H9 (cell line): ENCODE measurements at regions not wholly inside any gene's neighbourhood (a gene's known extent, or its start where the extent isn't known, plus 50 kb on each side); places are given as distances from the start of the nearest gene placed in this dataset.

Experiments used
- DNase-seq: peaks from one replicate; pipeline ENCODE4 v3.0.0-alpha.2; 2017
- H2AFZ ChIP-seq: one replicate; pipeline ENCODE4 v1.6.1; 2013; ENCODE audit warnings: mild to moderate bottlenecking, low read length, control low read depth, moderate library complexity
- H2AK5ac ChIP-seq: 2 replicates; pipeline ENCODE4 v1.6.1; 2013; ENCODE audit warnings: low read length, control low read depth, mixed read lengths; ENCODE audit not compliant: insufficient read length
- H2BK120ac ChIP-seq: one replicate; pipeline ENCODE4 v1.6.1; 2013; ENCODE audit warnings: low read depth, mild to moderate bottlenecking, low read length, control low read depth, inconsistent platforms; ENCODE audit not compliant: poor library complexity, severe bottlenecking
- H2BK12ac ChIP-seq: 2 replicates; pipeline ENCODE4 v1.6.1; 2013; ENCODE audit warnings: low read length, control low read depth, mixed read lengths, low read depth; ENCODE audit not compliant: insufficient read length
- H2BK15ac ChIP-seq: 2 replicates; pipeline ENCODE4 v1.6.1; 2013; ENCODE audit warnings: low read depth, low read length, control low read depth
- H2BK20ac ChIP-seq: one replicate; pipeline ENCODE4 v1.6.1; 2013; ENCODE audit warnings: low read depth, mild to moderate bottlenecking, low read length, control low read depth, inconsistent platforms; ENCODE audit not compliant: poor library complexity, severe bottlenecking
- H2BK5ac ChIP-seq: 2 replicates; pipeline ENCODE4 v1.6.1; 2013; ENCODE audit warnings: low read length, control low read depth, mixed read lengths; ENCODE audit not compliant: insufficient read length
- H3K14ac ChIP-seq: 2 replicates; pipeline ENCODE4 v1.6.1; 2013; ENCODE audit warnings: low read length, control low read depth; ENCODE audit not compliant: insufficient read depth
- H3K18ac ChIP-seq: 2 replicates; pipeline ENCODE4 v1.6.1; 2013; ENCODE audit warnings: low read depth, mild to moderate bottlenecking, mixed read lengths, low read length, control low read depth; ENCODE audit not compliant: insufficient read length
- H3K23ac ChIP-seq: 2 replicates; pipeline ENCODE4 v1.6.1; 2013; ENCODE audit warnings: low read length, control low read depth, mixed read lengths, low read depth; ENCODE audit not compliant: insufficient read length
- H3K23me2 ChIP-seq: 2 replicates; pipeline ENCODE4 v1.6.1; 2013; ENCODE audit warnings: low read depth, mild to moderate bottlenecking, mixed read lengths, low read length, control low read depth; ENCODE audit not compliant: insufficient read length, poor library complexity, severe bottlenecking
- H3K27ac ChIP-seq: 2 replicates; pipeline ENCODE4 v1.5.1; 2013; ENCODE audit warnings: low read length, control low read depth, mixed read lengths, low read depth; ENCODE audit not compliant: insufficient read length
- H3K27me3 ChIP-seq: 2 replicates; pipeline ENCODE4 v1.6.1; 2013; ENCODE audit warnings: low read length, control low read depth, inconsistent platforms; ENCODE audit not compliant: insufficient read depth
- H3K4ac ChIP-seq: 2 replicates; pipeline ENCODE4 v1.6.1; 2013; ENCODE audit warnings: low read depth, mild to moderate bottlenecking, control low read depth, inconsistent platforms, low read length, moderate library complexity
- H3K4me1 ChIP-seq: 2 replicates; pipeline ENCODE4 v1.6.1; 2013; ENCODE audit warnings: low read length, control low read depth, inconsistent platforms; ENCODE audit not compliant: insufficient read depth
- H3K4me2 ChIP-seq: 2 replicates; pipeline ENCODE4 v1.6.1; 2013; ENCODE audit warnings: low read length, control low read depth, mixed read lengths; ENCODE audit not compliant: insufficient read length, insufficient read depth
- H3K56ac ChIP-seq: 2 replicates; pipeline ENCODE4 v1.6.1; 2013; ENCODE audit warnings: low read depth, mild to moderate bottlenecking, mixed read lengths, low read length, control low read depth; ENCODE audit not compliant: insufficient read length
- H3K79me1 ChIP-seq: 2 replicates; pipeline ENCODE4 v1.6.1; 2013; ENCODE audit warnings: low read depth, mild to moderate bottlenecking, moderate library complexity, low read length, control low read depth, inconsistent platforms; ENCODE audit not compliant: insufficient read depth, poor library complexity, severe bottlenecking
- H3K79me2 ChIP-seq: 2 replicates; pipeline ENCODE4 v1.6.1; 2013; ENCODE audit warnings: low read length, control low read depth, inconsistent platforms; ENCODE audit not compliant: insufficient read depth
- H3K9ac ChIP-seq: 2 replicates; pipeline ENCODE4 v1.6.1; 2013; ENCODE audit warnings: low read length, control low read depth, mixed read lengths; ENCODE audit not compliant: insufficient read length; ENCODE audit errors: extremely low read depth
- H3K9me3 ChIP-seq: one replicate; pipeline ENCODE4 v1.6.1; 2013; ENCODE audit warnings: low read depth, low read length, inconsistent platforms; ENCODE audit not compliant: control insufficient read depth
- H3T11ph ChIP-seq: one replicate; pipeline ENCODE4 v1.6.1; 2013; ENCODE audit warnings: mild to moderate bottlenecking, low read length, control low read depth, inconsistent platforms
- H4K20me1 ChIP-seq: one replicate; pipeline ENCODE4 v1.6.1; 2013; ENCODE audit not compliant: control insufficient read depth, insufficient read length, insufficient read depth
- H4K5ac ChIP-seq: 2 replicates; pipeline ENCODE4 v1.6.1; 2013; ENCODE audit warnings: low read depth, mild to moderate bottlenecking, mixed read lengths, low read length, control low read depth; ENCODE audit not compliant: insufficient read length
- H4K8ac ChIP-seq: replicated peaks from 2 replicates; pipeline ENCODE4 v1.6.1; 2013; ENCODE audit warnings: low read length, control low read depth, mixed read lengths, low read depth; ENCODE audit not compliant: insufficient read length
- H4K91ac ChIP-seq: 2 replicates; pipeline ENCODE4 v1.6.1; 2013; ENCODE audit warnings: low read depth, mild to moderate bottlenecking, moderate library complexity, mixed read lengths, low read length, control low read depth; ENCODE audit not compliant: insufficient read length
- H3K27ac Mint-ChIP-seq, 3 experiments: 2 replicates in 2 of 3; 3 replicates in 1 of 3; pipeline ENCODE4 v1.8.0; 2020 to 2021; ENCODE audit warnings: mixed read lengths in 3 of 3, mild to moderate bottlenecking in 1 of 3, moderate library complexity in 1 of 3
- H3K27me3 Mint-ChIP-seq: 2 replicates; pipeline ENCODE4 v1.8.0; 2021; ENCODE audit warnings: low read depth, mild to moderate bottlenecking, moderate library complexity, mixed read lengths
- H3K36me3 Mint-ChIP-seq, 3 experiments: 2 replicates in 2 of 3; 3 replicates in 1 of 3; pipeline ENCODE4 v1.8.0; 2020 to 2021; ENCODE audit warnings: low read depth in 3 of 3, mixed read lengths in 3 of 3; ENCODE audit not compliant: insufficient read depth in 1 of 3
- H3K4me1 Mint-ChIP-seq, 2 experiments: 2 replicates each; pipeline ENCODE4 v1.8.0; 2020; ENCODE audit warnings: mixed read lengths in 2 of 2
- H3K4me3 Mint-ChIP-seq, 2 experiments: 2 replicates in 1 of 2; 3 replicates in 1 of 2; pipeline ENCODE4 v1.8.0; 2020 to 2021; ENCODE audit warnings: mild to moderate bottlenecking in 2 of 2, mixed read lengths in 2 of 2, moderate library complexity in 1 of 2
- H3K9me3 Mint-ChIP-seq, 2 experiments: 2 replicates in 1 of 2; 3 replicates in 1 of 2; pipeline ENCODE4 v1.8.0; 2020; ENCODE audit warnings: mild to moderate bottlenecking in 2 of 2, mixed read lengths in 2 of 2, moderate library complexity in 1 of 2
- CTCF ChIP-seq: fragments of 200-600 bp; sonication (generic); conservative IDR thresholded peaks from 3 replicates; pipeline ENCODE4 v1.8.0; 2021; ENCODE audit warnings: antibody characterized with exemption, mild to moderate bottlenecking
- WGBS: extraction: QIAGEN DNeasy Blood & Tissue Kit; methylation state at CpG from one replicate; pipeline ENCODE4 v1.1.7; 2013; ENCODE audit warnings: missing lambda C conversion rate, low lambda C conversion rate, mixed read lengths; ENCODE audit not compliant: insufficient read length; ENCODE audit errors: extremely low coverage; 5-methylcytosine and 5-hydroxymethylcytosine counted together

DNA sequence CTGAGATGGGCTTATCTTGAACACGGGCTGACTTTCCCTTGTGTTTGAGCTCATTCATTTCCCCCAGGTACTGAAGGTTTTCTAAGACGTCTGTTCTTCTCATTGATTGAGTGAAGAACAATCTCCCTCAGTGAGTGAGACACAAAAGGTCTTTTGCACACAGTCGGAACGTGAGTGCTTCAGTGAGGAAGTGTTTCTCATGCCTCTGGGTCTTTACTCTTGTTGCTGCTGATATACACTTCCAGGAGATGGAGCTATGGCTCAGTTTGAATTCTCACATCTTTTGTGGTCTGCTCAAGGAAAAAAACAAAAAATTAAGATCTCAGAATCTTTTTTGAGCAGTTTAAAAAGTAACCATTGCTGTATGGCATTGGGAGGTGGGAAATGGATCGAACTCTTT lies 981.9 kb upstream of the TENM3 start:
- Histone ChIP-seq H3K79me1 (no peaks in the 10 kb centered on the region), H3K23me2 (no peaks in the 10 kb centered on the region), H2BK5ac (no peak overlapping the region), H2BK120ac (no peak overlapping the region), H3K9ac (no peak overlapping the region), H2BK12ac (no peak overlapping the region), H3K27me3 (no peaks in the 10 kb centered on the region), H3K56ac (no peak overlapping the region), H4K91ac (no peak overlapping the region), H4K8ac (no peak overlapping the region), H4K5ac (no peak overlapping the region), H3T11ph (no peak overlapping the region), H3K9me3 (no peaks in the 10 kb centered on the region), H3K4me1 (no peaks in the 10 kb centered on the region; the same call in 1 of the 2 replicates), H2AFZ (peak overlapping the region; percentile 69), H3K18ac (no peak overlapping the region), H2BK15ac (no peak overlapping the region), H2AK5ac (no peak overlapping the region), H2BK20ac (no peak overlapping the region), H3K27ac (no peak overlapping the region), H4K20me1 (no peaks in the 10 kb centered on the region), H3K79me2 (no peaks in the 10 kb centered on the region), H3K14ac (no peak overlapping the region), H3K4ac (no peak overlapping the region), H3K23ac (no peak overlapping the region), H3K4me2 (no peak overlapping the region)
- TF ChIP-seq CTCF, result peak; percentile 69
- Mint-ChIP-seq H3K4me3 (no peak overlapping the region; a peak in 1 of 5 replicates), H3K9me3 (no peaks in the 10 kb centered on the region), H3K27me3 (no peaks in the 10 kb centered on the region), H3K36me3 (no peaks in the 10 kb centered on the region), H3K27ac (peak overlapping the region in 1 of 3 experiments; percentile 87; a peak in 1 of 7 replicates), H3K4me1 (peaks cover 26 to 40% of the 10 kb centered on the region in 2 experiments)
- no CpG with 5 or more reads among the region's 5 CpGs for WGBS
- no peak for DNase-seq
